GM23338 (cell line): ENCODE measurements at regions not wholly inside any gene's neighbourhood (a gene's known extent, or its start where the extent isn't known, plus 50 kb on each side); places are given as distances from the start of the nearest gene placed in this dataset.

ENCODE experiments used
- ATAC-seq: fragments of 200-7000 bp; cut with Tn5 transposase; 3 replicates; pipeline ENCODE4 v1.9.1; 2020
- DNase-seq: peaks from one replicate; pipeline ENCODE4 v3.0.0-alpha.2; 2015; ENCODE audit warnings: low spot score
- H2AFZ ChIP-seq: fragments of 200-600 bp; sonication (generic); 2 replicates; pipeline ENCODE4 v1.8.0; 2016; ENCODE audit warnings: antibody characterized with exemption, mild to moderate bottlenecking, moderate library complexity
- H3F3A ChIP-seq: fragments of 200-600 bp; sonication (generic); replicated peaks from 2 replicates; pipeline ENCODE4 v1.8.0; 2017; ENCODE audit warnings: antibody characterized with exemption, mixed run types, low read depth
- H3K27ac ChIP-seq: fragments of 200-600 bp; sonication (generic); 2 replicates; pipeline ENCODE4 v1.6.1; 2016; ENCODE audit warnings: low read depth
- H3K27me3 ChIP-seq: fragments of 200-600 bp; sonication (generic); 2 replicates; pipeline ENCODE4 v1.8.0; 2016; ENCODE audit warnings: mild to moderate bottlenecking, mixed run types, moderate library complexity; ENCODE audit not compliant: insufficient read depth
- H3K36me3 ChIP-seq: fragments of 200-600 bp; sonication (generic); 2 replicates; pipeline ENCODE4 v1.8.0; 2016; ENCODE audit warnings: mild to moderate bottlenecking; ENCODE audit not compliant: insufficient read depth
- H3K4me1 ChIP-seq: fragments of 200-600 bp; sonication (generic); 2 replicates; pipeline ENCODE4 v1.8.0; 2016; ENCODE audit warnings: mild to moderate bottlenecking, moderate library complexity; ENCODE audit not compliant: insufficient read depth
- H3K4me2 ChIP-seq: fragments of 200-600 bp; sonication (generic); 2 replicates; pipeline ENCODE4 v1.7.1; 2017; ENCODE audit warnings: mixed run types
- H3K4me3 ChIP-seq: fragments of 200-600 bp; sonication (generic); 2 replicates; pipeline ENCODE4 v1.6.1; 2016; ENCODE audit warnings: mixed run types
- H3K79me2 ChIP-seq: fragments of 200-600 bp; sonication (generic); replicated peaks from 2 replicates; pipeline ENCODE4 v1.8.0; 2017; ENCODE audit warnings: mild to moderate bottlenecking; ENCODE audit not compliant: insufficient read depth
- H3K9me2 ChIP-seq: fragments of 200-600 bp; sonication (generic); 2 replicates; pipeline ENCODE4 v1.8.0; 2017; ENCODE audit not compliant: insufficient read depth
- H4K20me1 ChIP-seq: fragments of 200-600 bp; sonication (generic); replicated peaks from 2 replicates; pipeline ENCODE4 v1.8.0; 2017; ENCODE audit warnings: mild to moderate bottlenecking; ENCODE audit not compliant: insufficient read depth
- H3K27ac Mint-ChIP-seq: 2 replicates; pipeline ENCODE4 v1.8.0; 2020; ENCODE audit warnings: inconsistent platforms, mild to moderate bottlenecking, moderate library complexity, mixed read lengths
- H3K27me3 Mint-ChIP-seq: 3 replicates; pipeline ENCODE4 v1.8.0; 2022; ENCODE audit warnings: low read depth, mild to moderate bottlenecking, moderate library complexity, mixed read lengths, inconsistent platforms; ENCODE audit not compliant: insufficient read depth, poor library complexity
- H3K36me3 Mint-ChIP-seq: 3 replicates; pipeline ENCODE4 v1.8.0; 2021; ENCODE audit warnings: low read depth, mild to moderate bottlenecking, inconsistent platforms, moderate library complexity, mixed read lengths
- H3K4me1 Mint-ChIP-seq: 3 replicates; pipeline ENCODE4 v1.8.0; 2020; ENCODE audit warnings: mild to moderate bottlenecking, inconsistent platforms, mixed read lengths
- H3K4me3 Mint-ChIP-seq: 3 replicates; pipeline ENCODE4 v1.8.0; 2021; ENCODE audit warnings: moderate library complexity, mild to moderate bottlenecking, inconsistent platforms, mixed read lengths
- H3K9me3 Mint-ChIP-seq: 3 replicates; pipeline ENCODE4 v1.8.0; 2020; ENCODE audit warnings: moderate library complexity, mild to moderate bottlenecking, inconsistent platforms, mixed read lengths
- CREB1 ChIP-seq: fragments of 250-450 bp; sonication (Bioruptor Pico); IDR thresholded peaks from 2 replicates; pipeline ENCODE4 v1.5.0; 2020; ENCODE audit warnings: low read depth, mild to moderate bottlenecking, moderate library complexity
- ETS1 ChIP-seq: IDR thresholded peaks from 2 replicates; pipeline ENCODE4 v1.6.1; 2016; ENCODE audit warnings: antibody characterized with exemption
- EZH2 ChIP-seq: fragments of 200-600 bp; sonication (generic); IDR thresholded peaks from one replicate; pipeline ENCODE4 v1.8.0; 2017; ENCODE audit warnings: antibody characterized with exemption, mild to moderate bottlenecking, low read depth; ENCODE audit not compliant: unreplicated experiment
- EZH2phosphoT487 ChIP-seq: fragments of 200-600 bp; sonication (generic); IDR thresholded peaks from one replicate; pipeline ENCODE4 v1.8.1; 2018; ENCODE audit warnings: antibody characterized with exemption; ENCODE audit not compliant: unreplicated experiment
- JUNB ChIP-seq: IDR thresholded peaks from one replicate; pipeline ENCODE4 v1.6.1; 2016; ENCODE audit warnings: antibody characterized with exemption; ENCODE audit not compliant: unreplicated experiment
- NANOG ChIP-seq: IDR thresholded peaks from 2 replicates; pipeline ENCODE4 v1.6.1; 2016; ENCODE audit warnings: antibody characterized with exemption, borderline replicate concordance
- POLR2AphosphoS5 ChIP-seq: IDR thresholded peaks from 2 replicates; pipeline ENCODE4 v1.6.1; 2016; ENCODE audit warnings: antibody characterized with exemption, low read depth
- STAT1 ChIP-seq: IDR thresholded peaks from one replicate; pipeline ENCODE4 v1.6.1; 2016; ENCODE audit warnings: antibody characterized with exemption; ENCODE audit not compliant: unreplicated experiment
- ZNF114 ChIP-seq: fragments of 250-450 bp; sonication (Bioruptor Pico); IDR thresholded peaks from 2 replicates; pipeline ENCODE4 v1.5.0; 2020; ENCODE audit warnings: mild to moderate bottlenecking, moderate library complexity
- ZNF331 ChIP-seq: fragments of 250-450 bp; sonication (Bioruptor Pico); IDR thresholded peaks from 2 replicates; pipeline ENCODE4 v1.5.0; 2020; ENCODE audit warnings: low read depth, mild to moderate bottlenecking, moderate library complexity
- ZNF462 ChIP-seq: fragments of 250-450 bp; sonication (Bioruptor Pico); IDR thresholded peaks from 2 replicates; pipeline ENCODE4 v1.5.0; 2020; ENCODE audit warnings: mild to moderate bottlenecking, moderate library complexity
- TF ChIP-seq, protein P1 (sequence below), 2 experiments: fragments of 200-600 bp in 1 of 2; sonication (generic) in 1 of 2; conservative IDR thresholded peaks; 2 replicates each; pipeline versions ENCODE4 v1.5.1 to v1.6.1; 2016 to 2017; ENCODE audit warnings: antibody characterized with exemption in 2 of 2, low read depth in 2 of 2, mild to moderate bottlenecking in 2 of 2, moderate library complexity in 1 of 2
- TF ChIP-seq, protein P2 (sequence below): IDR thresholded peaks from one replicate; pipeline ENCODE4 v1.6.1; 2018; ENCODE audit warnings: antibody characterized with exemption; ENCODE audit not compliant: unreplicated experiment

- no peaks in the 10 kb centered on the region for H3K4me1 ChIP-seq
- H3K4me2 ChIP-seq, result no peak overlapping the region
- H3K27me3 Mint-ChIP-seq, result peaks cover 8% of the 10 kb centered on the region
- no peaks in the 10 kb centered on the region for H3K36me3 ChIP-seq
- TF ChIP-seq, protein P1, sequence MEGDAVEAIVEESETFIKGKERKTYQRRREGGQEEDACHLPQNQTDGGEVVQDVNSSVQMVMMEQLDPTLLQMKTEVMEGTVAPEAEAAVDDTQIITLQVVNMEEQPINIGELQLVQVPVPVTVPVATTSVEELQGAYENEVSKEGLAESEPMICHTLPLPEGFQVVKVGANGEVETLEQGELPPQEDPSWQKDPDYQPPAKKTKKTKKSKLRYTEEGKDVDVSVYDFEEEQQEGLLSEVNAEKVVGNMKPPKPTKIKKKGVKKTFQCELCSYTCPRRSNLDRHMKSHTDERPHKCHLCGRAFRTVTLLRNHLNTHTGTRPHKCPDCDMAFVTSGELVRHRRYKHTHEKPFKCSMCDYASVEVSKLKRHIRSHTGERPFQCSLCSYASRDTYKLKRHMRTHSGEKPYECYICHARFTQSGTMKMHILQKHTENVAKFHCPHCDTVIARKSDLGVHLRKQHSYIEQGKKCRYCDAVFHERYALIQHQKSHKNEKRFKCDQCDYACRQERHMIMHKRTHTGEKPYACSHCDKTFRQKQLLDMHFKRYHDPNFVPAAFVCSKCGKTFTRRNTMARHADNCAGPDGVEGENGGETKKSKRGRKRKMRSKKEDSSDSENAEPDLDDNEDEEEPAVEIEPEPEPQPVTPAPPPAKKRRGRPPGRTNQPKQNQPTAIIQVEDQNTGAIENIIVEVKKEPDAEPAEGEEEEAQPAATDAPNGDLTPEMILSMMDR (conservative IDR thresholded peaks at IDR 0.05; ENCODE audit: low read depth in 2 of 2), result no peak
- TF ChIP-seq EZH2phosphoT487 (no peak), ETS1 (no peak), ZNF114 (CRISPR knock-in tag) (no peak), STAT1 (no peak), EZH2 (no peak), NANOG (no peak), ZNF462 (CRISPR knock-in tag) (no peak), POLR2AphosphoS5 (no peak), ZNF331 (CRISPR knock-in tag) (no peak), CREB1 (no peak), JUNB (no peak)
- TF ChIP-seq, protein P2, sequence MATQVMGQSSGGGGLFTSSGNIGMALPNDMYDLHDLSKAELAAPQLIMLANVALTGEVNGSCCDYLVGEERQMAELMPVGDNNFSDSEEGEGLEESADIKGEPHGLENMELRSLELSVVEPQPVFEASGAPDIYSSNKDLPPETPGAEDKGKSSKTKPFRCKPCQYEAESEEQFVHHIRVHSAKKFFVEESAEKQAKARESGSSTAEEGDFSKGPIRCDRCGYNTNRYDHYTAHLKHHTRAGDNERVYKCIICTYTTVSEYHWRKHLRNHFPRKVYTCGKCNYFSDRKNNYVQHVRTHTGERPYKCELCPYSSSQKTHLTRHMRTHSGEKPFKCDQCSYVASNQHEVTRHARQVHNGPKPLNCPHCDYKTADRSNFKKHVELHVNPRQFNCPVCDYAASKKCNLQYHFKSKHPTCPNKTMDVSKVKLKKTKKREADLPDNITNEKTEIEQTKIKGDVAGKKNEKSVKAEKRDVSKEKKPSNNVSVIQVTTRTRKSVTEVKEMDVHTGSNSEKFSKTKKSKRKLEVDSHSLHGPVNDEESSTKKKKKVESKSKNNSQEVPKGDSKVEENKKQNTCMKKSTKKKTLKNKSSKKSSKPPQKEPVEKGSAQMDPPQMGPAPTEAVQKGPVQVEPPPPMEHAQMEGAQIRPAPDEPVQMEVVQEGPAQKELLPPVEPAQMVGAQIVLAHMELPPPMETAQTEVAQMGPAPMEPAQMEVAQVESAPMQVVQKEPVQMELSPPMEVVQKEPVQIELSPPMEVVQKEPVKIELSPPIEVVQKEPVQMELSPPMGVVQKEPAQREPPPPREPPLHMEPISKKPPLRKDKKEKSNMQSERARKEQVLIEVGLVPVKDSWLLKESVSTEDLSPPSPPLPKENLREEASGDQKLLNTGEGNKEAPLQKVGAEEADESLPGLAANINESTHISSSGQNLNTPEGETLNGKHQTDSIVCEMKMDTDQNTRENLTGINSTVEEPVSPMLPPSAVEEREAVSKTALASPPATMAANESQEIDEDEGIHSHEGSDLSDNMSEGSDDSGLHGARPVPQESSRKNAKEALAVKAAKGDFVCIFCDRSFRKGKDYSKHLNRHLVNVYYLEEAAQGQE, result no peak
- H3K27ac ChIP-seq, result no peak overlapping the region
- no peak overlapping the region for H3K27ac Mint-ChIP-seq
- H3K79me2 ChIP-seq, result no peaks in the 10 kb centered on the region
- H3K9me2 ChIP-seq, result no peaks in the 10 kb centered on the region
- peaks cover 26% of the 10 kb centered on the region for H3K9me3 Mint-ChIP-seq
- no peak for ATAC-seq
- no peaks in the 10 kb centered on the region for H4K20me1 ChIP-seq
- H3K4me1 Mint-ChIP-seq, result no peaks in the 10 kb centered on the region; the same call in 1 of the 3 replicates
- no peak overlapping the region for H3K4me3 Mint-ChIP-seq
- no peaks in the 10 kb centered on the region for H3F3A ChIP-seq
- H3K27me3 ChIP-seq, result no peaks in the 10 kb centered on the region
- H2AFZ ChIP-seq, result no peak overlapping the region
- H3K4me3 ChIP-seq, result no peak overlapping the region
- no peak for DNase-seq
- peaks cover 15% of the 10 kb centered on the region for H3K36me3 Mint-ChIP-seq
These were observed 337.0 kb downstream of the THBS2 start for GRCh38 chr6:168916576-168917211.
